GM19467 (cell line): ENCODE measurements at regions not wholly inside any gene's neighbourhood (a gene's known extent, or its start where the extent isn't known, plus 50 kb on each side); places are given as distances from the start of the nearest gene placed in this dataset.
"Not testable (repeated sequence)": the region's sequence is repeated elsewhere in the genome, so short reads cannot be mapped to it uniquely, and the experiment has no call there.

ENCODE experiments used
- ATAC-seq: cut with Tn5 transposase; IDR thresholded peaks from one replicate; pipeline ENCODE4 v1.9.1; 2021; ENCODE audit warnings: mild to moderate bottlenecking, moderate library complexity; ENCODE audit not compliant: unreplicated experiment

DNA sequence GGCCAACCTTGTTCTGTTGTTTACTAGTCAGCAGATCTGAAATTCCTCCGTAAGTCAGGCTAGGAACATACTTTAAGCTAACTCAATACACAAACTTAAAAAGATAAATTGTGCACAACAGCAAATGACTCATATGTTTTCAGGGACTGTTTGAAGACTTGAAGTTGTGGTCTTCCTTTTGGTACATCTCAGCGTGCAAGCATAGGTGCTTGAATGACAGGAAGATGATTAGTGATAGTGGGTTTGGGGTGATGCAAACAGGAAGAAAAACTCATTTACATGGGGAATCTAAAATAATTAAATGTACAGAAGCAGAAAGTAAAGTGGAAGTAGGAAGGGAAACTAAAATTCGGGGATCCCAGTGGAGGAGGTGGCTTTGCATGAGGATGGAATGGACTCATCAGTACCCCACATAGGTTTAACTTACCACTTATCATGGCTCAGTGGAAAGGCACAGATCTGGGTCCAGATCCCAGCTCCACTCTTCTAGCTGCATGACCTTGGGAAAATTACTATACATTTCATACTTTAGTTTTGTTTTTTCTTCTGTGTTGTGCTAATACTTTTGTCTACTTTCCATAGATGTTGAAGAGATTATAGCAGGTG lies 122.3 kb downstream of the XCL2 start:
- no peak for ATAC-seq

DNA sequence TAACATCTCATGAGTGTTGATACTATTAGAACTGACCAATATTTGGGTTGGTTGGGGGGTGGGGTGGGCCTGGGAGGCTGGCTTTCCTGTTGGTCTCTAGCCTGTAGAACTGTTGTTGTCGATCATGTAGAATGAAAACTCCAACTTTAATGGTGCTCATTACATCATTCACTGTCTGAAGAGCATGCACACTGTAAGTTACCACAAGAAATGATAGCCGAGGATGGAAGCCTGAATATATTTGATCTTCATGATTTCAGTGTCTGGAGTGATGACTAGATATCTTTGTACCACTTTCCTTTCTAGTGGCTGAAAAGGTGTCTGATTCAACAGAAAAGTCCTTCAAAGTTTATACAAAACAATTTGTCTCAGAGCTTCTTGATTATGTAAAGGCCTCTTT lies 123.6 kb downstream of the XCL2 start:
- ATAC-seq: no peak

DNA sequence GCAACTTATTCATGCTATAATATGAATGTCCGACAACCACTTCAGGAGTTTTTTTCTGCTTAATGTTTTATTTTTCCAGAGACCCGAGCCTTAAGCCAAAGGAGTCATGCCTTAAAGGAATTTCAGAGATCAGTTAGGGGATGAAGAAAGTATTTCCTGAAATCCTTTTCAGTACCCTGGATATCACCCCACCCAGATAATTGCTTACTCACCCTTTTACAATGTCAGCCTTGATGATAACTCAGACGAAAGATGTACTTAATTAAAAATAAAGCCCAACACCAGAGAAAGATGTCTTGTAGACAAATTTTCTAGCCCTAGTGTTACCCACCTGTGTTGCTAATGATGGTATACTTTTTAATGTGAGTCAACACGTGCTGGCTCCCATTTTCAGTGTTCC lies 124.1 kb downstream of the XCL2 start:
- ATAC-seq: no peak

DNA sequence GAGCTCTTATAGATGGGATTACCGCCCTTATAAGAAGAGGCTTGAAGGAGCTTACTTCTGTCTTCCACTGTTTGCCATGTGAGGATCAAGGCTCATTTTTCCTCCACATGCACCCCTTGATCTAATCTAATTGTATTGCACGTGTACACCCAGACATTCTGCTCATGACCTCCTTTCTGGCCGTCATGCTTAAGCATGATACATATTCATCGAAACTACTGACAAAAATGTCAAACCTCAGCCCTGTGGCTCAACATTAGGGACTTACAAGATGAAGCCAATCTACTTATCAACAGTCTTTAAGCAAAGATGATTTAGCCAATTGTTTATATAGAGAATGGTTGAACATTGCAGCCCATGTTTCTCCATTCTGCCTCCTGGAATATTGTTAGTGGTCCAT lies 127.6 kb downstream of the XCL2 start:
- no peak for ATAC-seq

DNA sequence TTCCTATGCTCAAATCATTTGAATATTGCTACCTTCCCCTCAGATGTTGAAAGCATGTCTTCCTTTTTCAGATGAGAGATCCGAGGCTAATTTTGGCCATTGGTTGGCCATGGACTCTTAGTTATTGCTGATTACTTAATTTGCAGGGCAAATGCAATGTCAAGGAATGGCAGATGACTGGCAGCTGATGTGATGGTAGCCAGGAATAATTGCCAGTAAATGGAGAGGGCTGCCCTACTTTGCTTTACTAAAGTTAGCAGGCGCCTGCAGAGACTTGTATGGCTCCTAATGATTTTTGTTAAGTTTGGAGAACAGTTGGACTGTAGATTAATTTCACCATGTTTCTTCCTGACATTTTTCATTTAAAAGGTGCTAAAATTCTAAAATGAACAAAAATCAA lies 128.9 kb downstream of the XCL2 start:
- ATAC-seq: no peak

DNA sequence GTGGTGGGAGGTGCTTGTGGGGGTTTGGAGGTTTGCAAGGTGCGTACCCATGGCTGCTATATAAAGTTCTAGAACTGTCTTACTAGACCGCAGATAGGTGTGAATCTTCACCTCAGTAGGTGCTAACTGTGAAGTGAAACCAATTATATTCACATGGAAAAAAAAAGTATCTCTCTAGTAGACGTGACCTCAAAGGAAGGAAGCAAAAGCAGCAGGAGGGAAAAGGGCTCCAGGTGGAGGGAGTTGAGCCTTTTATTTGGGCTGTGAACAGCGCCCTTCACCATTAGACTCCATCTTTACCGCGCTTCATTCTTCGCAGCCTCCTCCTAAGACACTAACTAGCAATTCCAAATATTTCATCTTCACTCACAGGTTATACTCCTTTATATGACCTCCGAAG lies 129.8 kb downstream of the TBX19 start:
- ATAC-seq: no peak

DNA sequence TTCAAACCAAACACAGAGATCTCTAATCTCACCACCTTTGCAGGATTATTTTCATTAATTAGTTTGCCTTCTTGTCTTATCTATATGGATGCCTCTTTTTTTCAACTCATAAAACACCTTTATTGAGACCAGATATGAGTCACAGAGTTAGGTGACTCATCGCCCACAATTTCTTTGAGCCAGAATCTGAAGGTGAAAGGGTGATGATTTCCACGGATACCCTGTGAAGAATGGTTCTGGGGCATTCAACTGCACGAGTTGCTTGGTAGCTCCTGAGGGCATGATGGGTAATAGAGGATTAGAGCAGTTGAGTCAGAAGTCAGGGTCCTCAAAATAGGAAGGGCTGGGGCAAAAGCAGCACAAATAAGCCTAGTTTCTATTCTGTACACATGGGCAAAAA lies 128.2 kb downstream of the TBX19 start:
- ATAC-seq: no peak

DNA sequence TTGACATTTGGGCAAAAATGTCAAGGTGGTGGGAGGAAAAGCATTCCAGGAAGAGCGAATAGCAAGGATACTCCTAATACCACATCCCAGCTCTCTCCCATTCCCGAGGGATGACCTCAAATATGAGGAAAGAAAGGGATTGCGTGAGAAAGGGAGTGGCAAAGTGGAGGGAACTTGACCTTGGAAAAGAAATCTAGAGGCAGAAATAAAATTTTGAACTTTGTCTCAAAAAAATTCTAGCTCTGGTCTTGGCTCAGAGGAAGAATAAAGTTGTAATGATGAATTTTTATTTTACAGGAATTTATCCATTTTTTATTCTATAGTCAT lies 127.8 kb downstream of the TBX19 start:
- no peak for ATAC-seq

DNA sequence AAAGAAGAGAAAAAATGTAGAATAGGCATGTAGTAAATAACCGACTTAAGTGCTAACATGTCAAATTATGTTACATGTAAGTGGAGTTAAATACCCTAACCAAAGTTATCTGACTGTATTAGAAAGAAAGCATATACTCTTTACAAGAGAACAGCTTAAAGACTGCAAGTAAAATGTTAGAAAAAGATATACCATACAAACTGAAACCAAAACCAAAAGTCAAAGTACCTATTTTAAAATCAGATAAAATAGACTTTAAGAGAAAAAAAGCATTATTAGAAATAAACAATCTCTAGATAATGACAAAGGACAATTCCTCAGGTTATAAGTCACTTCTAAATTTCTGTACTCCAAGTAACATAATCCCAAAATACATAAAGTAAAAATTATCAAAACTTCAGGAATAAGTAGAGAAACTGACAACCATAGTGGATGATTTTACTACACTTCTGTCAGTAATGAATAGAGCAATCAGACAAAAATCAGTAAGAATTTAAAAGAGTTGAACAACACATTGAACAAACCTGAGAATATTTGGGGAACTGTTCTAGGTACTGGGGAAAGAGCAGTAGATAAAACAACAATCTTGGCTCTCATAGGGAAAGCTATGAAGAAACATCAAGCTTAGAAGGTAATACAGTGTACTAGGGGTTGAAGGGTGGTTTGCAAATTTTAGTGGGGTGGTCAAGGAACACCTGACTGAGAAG lies 127.3 kb downstream of the TBX19 start:
- no peak for ATAC-seq

DNA sequence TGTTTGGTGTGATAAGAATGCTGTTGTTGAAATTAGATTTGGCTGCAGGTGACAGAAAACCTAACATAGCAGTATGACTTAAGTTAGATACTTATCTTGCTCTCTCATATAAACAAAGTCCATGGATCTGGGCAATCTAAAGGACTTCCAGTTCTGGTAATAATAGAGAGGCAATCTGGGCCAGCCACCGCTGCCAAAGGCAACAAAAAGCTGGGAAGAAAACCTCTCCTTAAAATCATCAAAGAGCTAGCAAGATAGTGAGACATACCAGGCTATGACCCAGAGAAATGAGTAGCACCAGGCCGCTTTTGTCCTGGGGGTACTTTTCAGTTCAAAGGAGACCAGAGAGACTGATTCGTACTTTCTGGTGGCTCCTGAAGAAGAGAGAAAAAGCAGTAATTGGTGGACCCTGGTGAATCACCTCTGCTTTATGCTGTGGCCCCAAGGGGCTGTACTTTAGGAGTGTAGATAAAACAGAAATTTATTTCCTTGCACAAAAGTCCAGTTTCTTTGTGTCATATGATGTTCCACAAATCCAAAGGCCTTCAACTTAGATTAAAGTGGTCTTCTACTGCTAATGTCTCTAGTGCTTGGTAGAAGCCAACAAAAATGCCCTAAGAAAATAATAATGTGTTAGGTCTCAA lies 125.4 kb downstream of the TBX19 start:
- no peak for ATAC-seq

DNA sequence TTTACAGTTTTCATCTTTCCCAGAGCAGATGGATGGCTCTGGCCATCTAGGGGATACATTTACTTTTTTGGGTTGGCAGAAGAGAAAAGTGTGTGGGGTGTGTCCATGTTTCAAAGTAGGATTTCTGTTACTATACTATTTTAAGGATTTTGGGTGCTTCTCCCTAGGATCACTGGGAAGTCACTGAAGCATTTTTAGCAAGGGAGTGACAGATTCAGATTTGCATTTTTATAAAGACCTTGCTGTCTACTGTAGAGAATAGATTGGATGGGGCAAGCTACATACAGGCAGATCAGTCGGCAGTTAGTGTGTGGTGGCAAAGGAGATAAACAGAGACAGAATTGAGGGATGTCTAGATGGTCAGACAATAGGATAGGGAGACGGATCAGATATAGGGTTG lies 122.5 kb downstream of the TBX19 start:
- no peak for ATAC-seq

DNA sequence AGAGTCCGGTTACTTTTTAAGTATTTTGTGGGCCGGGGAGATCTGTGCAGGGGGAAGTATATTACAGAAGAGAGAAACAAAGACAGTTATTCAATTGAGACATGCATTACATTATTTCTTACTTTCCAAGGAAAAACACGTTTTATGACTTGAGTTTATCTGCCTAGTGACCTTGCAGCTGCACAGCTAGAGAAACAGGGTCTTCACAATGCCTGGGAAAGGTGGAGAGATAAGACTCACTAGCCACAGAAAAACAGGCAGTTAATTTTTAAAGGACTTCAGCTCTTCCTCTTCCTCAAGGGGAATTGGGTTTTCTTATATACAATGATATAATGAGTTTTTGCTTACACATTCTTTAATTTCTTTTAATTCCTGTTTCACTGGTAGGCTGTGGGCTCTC lies 121.8 kb downstream of the TBX19 start:
- not testable (repeated sequence) for ATAC-seq

DNA sequence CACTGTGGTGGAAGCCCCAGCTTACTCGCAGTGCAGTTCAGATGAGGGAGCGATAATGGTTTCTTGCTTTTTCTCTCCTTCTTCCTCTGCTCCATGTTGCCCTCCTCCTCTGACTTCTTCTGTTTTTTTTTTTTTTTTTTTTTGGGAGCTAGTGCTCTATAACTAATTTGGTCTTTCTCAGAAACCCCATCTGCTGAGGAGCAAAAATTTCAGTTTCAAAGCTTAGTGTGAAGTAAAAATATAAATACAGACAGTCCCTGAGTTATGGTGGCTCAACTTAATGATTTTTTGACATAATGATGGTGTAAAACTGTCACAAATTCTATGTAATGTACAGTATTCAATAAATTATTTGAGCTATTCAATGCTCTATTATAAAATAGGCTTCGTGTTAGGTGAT lies 120.7 kb downstream of the TBX19 start:
- ATAC-seq: no peak

DNA sequence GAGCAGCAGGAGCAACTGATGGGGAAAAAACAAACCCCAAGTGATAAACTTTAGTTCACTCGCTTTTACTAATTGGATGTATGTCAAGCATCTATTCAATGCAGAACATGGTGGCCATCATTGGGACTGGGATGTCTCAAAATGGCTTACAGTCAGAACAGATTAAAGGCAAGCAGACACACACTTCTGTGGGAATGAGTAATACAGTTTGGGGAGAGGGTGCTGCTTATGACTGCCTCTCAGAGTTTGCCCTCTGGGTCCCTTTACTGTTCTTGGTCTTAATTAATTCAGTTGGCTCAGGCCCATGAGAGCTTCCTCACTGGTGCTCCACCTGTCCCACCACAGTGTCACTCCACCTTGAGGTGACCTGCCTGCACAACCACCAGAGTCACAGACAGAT lies 119.5 kb downstream of the TBX19 start:
- ATAC-seq: no peak

DNA sequence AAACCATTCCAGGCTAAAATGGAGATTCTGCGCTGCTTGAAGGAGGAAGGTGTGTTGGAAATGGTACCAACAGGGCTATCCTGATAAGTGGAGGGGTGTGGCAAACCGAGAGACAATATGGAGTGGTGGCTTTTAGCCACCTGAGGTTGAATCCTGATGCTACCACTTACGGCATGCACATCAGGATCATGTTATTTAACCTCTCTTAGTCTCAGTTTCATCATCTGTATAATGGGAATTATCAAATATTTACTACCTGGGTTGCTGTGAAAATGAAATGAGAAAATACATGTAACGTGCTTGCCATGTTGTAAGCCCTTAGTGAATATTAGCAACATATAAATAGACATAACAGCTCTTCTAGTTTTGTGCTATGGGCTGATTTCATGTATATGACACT lies 117.1 kb downstream of the TBX19 start:
- no peak for ATAC-seq

DNA sequence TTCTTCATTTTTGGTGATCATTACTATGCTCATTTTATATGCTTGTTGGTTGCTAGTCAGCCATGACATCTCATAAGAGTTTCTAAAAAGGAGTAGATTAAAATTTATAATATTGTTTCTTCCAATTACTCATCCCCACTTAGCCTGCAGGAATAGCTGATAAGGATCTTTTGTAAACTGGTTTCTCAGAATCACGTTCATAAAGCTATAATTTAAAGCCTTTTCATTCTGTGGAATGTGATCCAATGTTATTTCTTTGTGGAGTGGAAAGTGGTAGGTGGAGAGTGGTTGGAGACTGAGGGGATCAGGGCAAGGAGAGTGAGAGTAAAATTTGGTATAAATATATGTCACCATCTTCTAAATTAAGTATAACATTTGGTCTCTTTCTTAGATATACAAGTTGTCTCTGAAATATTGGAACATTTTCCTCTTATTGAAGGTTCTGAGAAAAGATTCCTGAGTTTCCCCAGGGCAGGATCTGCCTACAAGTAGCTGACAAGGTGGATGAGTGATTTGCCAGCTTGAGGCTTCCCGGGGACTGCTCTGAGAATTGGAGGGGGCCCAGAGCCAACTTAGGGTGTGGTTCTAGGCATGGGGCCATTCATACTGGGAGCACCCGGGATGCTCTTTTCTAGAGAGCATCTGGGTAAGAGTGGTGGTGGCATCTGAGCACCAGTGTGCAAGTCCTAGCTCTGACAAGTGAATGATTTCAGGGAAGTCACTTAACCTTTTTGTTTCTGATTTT lies 116.4 kb downstream of the TBX19 start:
- no peak for ATAC-seq

DNA sequence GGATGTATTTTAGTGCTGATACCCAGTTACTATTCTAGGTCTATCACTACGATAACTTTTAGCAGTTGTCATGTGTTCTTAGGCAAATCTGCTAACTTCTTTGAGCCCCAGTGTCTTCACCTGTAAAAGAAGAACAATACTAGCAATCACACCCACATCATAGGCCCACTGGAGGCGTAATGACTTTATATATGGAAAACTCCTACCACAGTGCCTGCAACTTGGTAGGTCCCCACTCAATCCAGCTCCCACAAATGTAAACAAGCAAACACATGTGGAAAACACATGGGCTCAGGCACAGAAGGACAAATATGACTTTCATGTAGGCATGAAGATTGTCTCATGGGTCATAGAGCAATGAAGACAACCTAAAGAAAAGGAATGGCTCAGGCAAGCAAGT lies 115.8 kb downstream of the TBX19 start:
- no peak for ATAC-seq

DNA sequence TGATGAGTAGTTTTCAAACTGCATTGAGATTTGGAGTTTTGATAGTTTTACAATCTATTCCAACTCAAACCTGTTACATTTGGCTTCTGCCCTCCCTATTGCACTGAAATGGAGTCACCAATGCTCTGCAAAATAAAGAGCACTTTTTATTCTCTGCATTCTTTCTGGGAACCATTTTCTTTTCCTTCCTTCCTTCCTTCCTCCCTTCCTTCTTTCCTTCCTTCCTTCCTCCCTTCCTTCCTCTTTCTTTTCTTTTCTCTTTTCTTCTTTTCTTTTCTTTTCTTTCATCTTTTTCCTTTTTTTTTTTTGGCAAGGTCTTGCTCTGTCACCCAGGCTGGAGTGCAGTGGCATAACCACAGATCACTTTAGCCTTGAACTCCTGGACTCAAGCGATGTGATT lies 114.2 kb downstream of the TBX19 start:
- no peak for ATAC-seq

DNA sequence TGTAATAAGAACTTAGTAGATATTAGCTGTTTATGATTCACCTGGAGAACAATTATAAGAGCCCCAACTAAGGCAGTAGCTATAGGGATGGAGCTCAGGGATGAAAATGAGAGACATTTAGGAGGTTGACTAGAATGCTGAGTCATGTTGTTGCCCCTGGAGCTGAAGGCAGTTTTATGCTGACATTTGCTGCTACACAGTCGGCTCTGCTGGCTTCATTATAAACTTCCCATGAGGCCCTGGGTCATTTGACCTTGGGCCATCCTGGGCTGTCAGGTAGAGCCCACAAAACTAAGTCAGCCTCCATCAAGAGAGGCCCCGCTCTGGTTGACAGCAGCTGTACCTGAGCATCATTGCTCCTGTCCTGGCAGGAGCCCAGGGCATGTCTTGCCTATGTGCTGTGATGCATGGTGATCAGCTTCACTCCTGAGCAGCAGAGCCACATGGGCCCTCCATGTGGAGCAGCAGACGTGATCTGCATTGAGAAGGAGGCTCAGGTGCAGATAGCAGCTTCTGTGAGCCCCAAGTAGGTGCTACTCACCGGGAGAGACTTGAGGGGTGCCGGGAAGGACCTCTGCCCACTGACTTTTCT lies 112.4 kb downstream of the TBX19 start:
- ATAC-seq: no peak

DNA sequence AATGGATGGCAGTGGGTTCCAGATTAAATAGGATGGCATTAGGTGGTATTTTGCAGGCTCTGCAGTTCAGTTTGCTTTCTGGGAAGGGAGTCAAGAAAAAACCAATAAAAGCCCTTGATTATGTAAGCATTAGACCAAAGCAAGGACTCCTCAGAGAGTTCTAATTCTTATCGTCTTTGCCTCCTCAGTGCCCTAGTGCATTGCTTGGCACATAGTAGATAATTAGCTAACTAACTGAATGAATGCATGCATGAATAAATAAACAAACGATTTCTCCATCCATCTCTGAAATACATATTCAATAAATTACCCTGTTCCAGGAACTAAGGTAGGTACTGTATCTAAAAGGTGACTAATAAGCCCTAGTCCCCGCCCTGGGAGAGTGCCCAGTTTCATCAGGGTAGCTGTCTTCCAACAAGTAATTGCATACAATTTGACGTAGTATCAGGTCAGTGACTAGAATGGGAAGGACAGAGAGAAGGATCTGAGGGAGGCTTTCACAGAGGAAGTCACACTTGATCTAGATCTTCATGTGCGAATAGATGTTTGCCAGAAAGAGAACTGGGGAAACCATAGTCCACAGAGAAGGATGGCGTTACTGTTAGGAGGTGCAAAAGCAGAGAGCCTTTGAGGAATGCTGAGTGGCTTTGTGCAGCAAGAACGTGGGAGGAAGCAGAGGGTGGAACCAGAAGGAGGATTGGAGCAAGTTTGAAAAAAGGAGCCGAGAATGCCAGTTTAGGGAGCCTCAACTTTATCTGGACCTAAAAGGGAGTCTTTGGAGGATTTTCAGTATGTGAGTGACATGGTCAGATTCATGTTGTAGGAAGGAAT lies 111.4 kb downstream of the TBX19 start:
- no peak for ATAC-seq

DNA sequence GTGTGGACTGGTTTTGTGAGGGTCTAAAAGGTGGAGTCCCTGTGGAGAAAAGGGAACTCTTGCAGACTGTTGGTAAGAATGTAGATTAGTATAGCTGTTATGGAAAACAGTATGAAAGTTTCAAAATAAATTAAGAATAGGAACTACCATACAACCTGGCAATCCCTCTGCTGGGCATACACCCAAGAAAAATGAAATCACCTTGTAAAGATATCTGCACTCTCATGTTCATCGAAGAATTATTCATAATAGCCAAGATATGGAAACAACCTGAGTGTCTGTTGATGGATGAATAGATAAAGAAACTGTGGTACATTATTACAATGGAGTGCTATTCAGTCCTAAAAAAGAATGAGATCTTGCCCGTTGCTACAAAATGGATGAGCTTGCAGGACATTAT lies 109.6 kb downstream of the TBX19 start:
- ATAC-seq: no peak
